Transverse colon (tissue), 4 donors: ENCODE measurements at regions not wholly inside any gene's neighbourhood (a gene's known extent, or its start where the extent isn't known, plus 50 kb on each side); places are given as distances from the start of the nearest gene placed in this dataset.

ENCODE experiments used
- CTCF ChIP-seq, 5 experiments: fragments of 200-600 bp in 3 of 5; fragments of 450-650 bp in 2 of 5; sonication (generic) in 3 of 5; IDR thresholded peaks; 1 replicate in 2 of 5; 2 replicates in 3 of 5; pipeline ENCODE4 v1.5.1; 2016 to 2017; ENCODE audit warnings: antibody characterized with exemption in 5 of 5, inconsistent platforms in 3 of 5, mild to moderate bottlenecking in 2 of 5, moderate library complexity in 1 of 5
- POLR2AphosphoS5 ChIP-seq, 3 donors: sonication (generic); formaldehyde crosslinking; IDR thresholded peaks; one replicate each; pipeline ENCODE4 v1.6.1; 2016; ENCODE audit warnings: antibody characterized with exemption in 3 of 3

- TF ChIP-seq CTCF (IDR thresholded peaks at IDR 0.05) (no peak), POLR2AphosphoS5 (IDR thresholded peaks at IDR 0.05) (no peak)
Observed at GRCh38 chr9:26086396-26086795, 408.2 kb upstream of the TUSC1 start.
